HepG2 (cell line): ENCODE measurements at regions not wholly inside any gene's neighbourhood (a gene's known extent, or its start where the extent isn't known, plus 50 kb on each side); places are given as distances from the start of the nearest gene placed in this dataset.

Source experiments
- ATAC-seq: fragments of 200-7000 bp; cut with Tn5 transposase; 3 replicates; pipeline ENCODE4 v1.9.1; 2020; ENCODE audit warnings: mild to moderate bottlenecking, moderate library complexity
- BruUV-seq: library from RNA; stranded (reverse); fragments of 400-500 nt; replicated peaks from 2 replicates; lab custom pipeline; 2021; lab: Mats Ljungman, UMichigan
- CTCF ChIA-PET: fragments of 300-600 bp; formaldehyde crosslinking; extraction: SDS; loops from one replicate; lab custom pipeline; 2021; ENCODE audit warnings: low total read pairs, inconsistent platforms, low intra/inter-chr PET ratio; lab: Yijun Ruan, JAX
- POLR2A ChIA-PET: fragments of 350-600 bp; sonication (Branson Sonifier 250); formaldehyde crosslinking; loops from one replicate; lab custom pipeline; 2020; ENCODE audit warnings: antibody characterized with exemption, inconsistent platforms; lab: Yijun Ruan, JAX
- DNase-seq: peaks from one replicate; pipeline ENCODE4 v3.0.0-alpha.2; 2015; ENCODE audit warnings: low spot score
- FAIRE-seq: peaks from 3 replicates; lab custom pipeline; 2011; peaks lifted over from hg19 to GRCh38; lab: Jason Lieb, UNC
- H2AFZ ChIP-seq: one replicate; pipeline ENCODE4 v1.6.1; 2011; ENCODE audit warnings: low read length, inconsistent platforms
- H3K27ac ChIP-seq: fragments of 300-600 bp; 3 replicates; pipeline ENCODE4 v1.8.0; 2011; ENCODE audit warnings: mixed run types, mild to moderate bottlenecking, mixed read lengths, low read length, inconsistent platforms; ENCODE audit not compliant: insufficient read depth; ENCODE audit errors: extremely low read length
- H3K27me3 ChIP-seq, 2 experiments: fragments of 200-600 bp in 1 of 2; 2 replicates in 1 of 2; 3 replicates in 1 of 2; pipeline versions ENCODE4 v1.6.0 to v1.8.0; 2011; ENCODE audit warnings: low read length in 2 of 2, mild to moderate bottlenecking in 2 of 2, moderate library complexity in 2 of 2, inconsistent platforms in 1 of 2; ENCODE audit not compliant: insufficient read depth in 2 of 2, control insufficient read depth in 1 of 2
- H3K36me3 ChIP-seq, 2 experiments: fragments of 200-600 bp in 1 of 2; replicated peaks in 1 of 2; 2 replicates in 1 of 2; 3 replicates in 1 of 2; pipeline versions ENCODE4 v1.5.1 to v1.8.0; 2011; ENCODE audit warnings: low read length in 2 of 2, inconsistent platforms in 1 of 2; ENCODE audit not compliant: insufficient read depth in 2 of 2, control insufficient read depth in 1 of 2
- H3K4me1 ChIP-seq: 2 replicates; pipeline ENCODE4 v1.5.1; 2012; ENCODE audit warnings: low read length, inconsistent platforms; ENCODE audit not compliant: insufficient read depth
- H3K4me2 ChIP-seq: 2 replicates; pipeline ENCODE4 v1.6.0; 2011; ENCODE audit warnings: low read depth, low read length, inconsistent platforms
- H3K4me3 ChIP-seq, 3 experiments: fragments of 200-600 bp in 1 of 3; sonication (generic), shearing (Covaris generic) in 1 of 3; replicated peaks in 1 of 3; 2 replicates each; pipeline ENCODE4 v1.5.1; 2011 to 2016; ENCODE audit warnings: low read length in 3 of 3, inconsistent platforms in 2 of 3, low read depth in 2 of 3, mild to moderate bottlenecking in 2 of 3, control low read depth in 1 of 3, mixed read lengths in 1 of 3; ENCODE audit not compliant: insufficient read depth in 1 of 3
- H3K79me2 ChIP-seq: one replicate; pipeline ENCODE4 v1.6.1; 2011; ENCODE audit warnings: low read length, inconsistent platforms; ENCODE audit not compliant: insufficient read depth
- H3K9ac ChIP-seq: 2 replicates; pipeline ENCODE4 v1.6.0; 2011; ENCODE audit warnings: mild to moderate bottlenecking, low read depth, low read length, inconsistent platforms; ENCODE audit not compliant: insufficient read depth
- H3K9me3 ChIP-seq: 2 replicates; pipeline ENCODE4 v1.5.1; 2012; ENCODE audit warnings: mild to moderate bottlenecking, low read length
- H4K20me1 ChIP-seq: 2 replicates; pipeline ENCODE4 v1.6.0; 2011; ENCODE audit warnings: inconsistent platforms, mild to moderate bottlenecking, low read length, moderate library complexity; ENCODE audit not compliant: insufficient read depth
- AGO2 ChIP-seq: fragments of 200-400 bp; formaldehyde crosslinking; optimal IDR thresholded peaks from 2 replicates; pipeline ENCODE3; 2017; ENCODE audit warnings: mild to moderate bottlenecking, low read depth, low read length, moderate library complexity
- RBM39 ChIP-seq: fragments of 200-400 bp; formaldehyde crosslinking; IDR thresholded peaks from one replicate; pipeline ENCODE4 v1.6.1; 2018; ENCODE audit warnings: antibody characterized with exemption, mild to moderate bottlenecking, low read depth, low read length; ENCODE audit not compliant: poor library complexity, severe bottlenecking
- SMAD1 ChIP-seq: sonication (generic); formaldehyde crosslinking; IDR thresholded peaks from 2 replicates; pipeline ENCODE4 v1.4.0; 2020; ENCODE audit warnings: missing genetic modification reagents, low read depth, mild to moderate bottlenecking, borderline replicate concordance
- SRF ChIP-seq: IDR thresholded peaks from 2 replicates; pipeline ENCODE4 v1.6.1; 2011; ENCODE audit warnings: mild to moderate bottlenecking, low read depth, low read length, moderate library complexity
- STAT5B ChIP-seq: sonication (generic); formaldehyde crosslinking; IDR thresholded peaks from 2 replicates; pipeline ENCODE4 v1.4.0; 2020; ENCODE audit warnings: missing genetic modification reagents
- TCF7L2 ChIP-seq: IDR thresholded peaks from 2 replicates; pipeline ENCODE4 v1.6.1; 2011; ENCODE audit warnings: mild to moderate bottlenecking, low read depth, low read length, moderate library complexity
- ZNF124 ChIP-seq: sonication (generic); formaldehyde crosslinking; IDR thresholded peaks from 2 replicates; pipeline ENCODE4 v1.4.0; 2020; ENCODE audit warnings: missing genetic modification reagents
- ZNF20 ChIP-seq: sonication (generic); formaldehyde crosslinking; IDR thresholded peaks from 2 replicates; pipeline ENCODE4 v1.4.0; 2020; ENCODE audit warnings: mild to moderate bottlenecking, moderate library complexity, missing genetic modification reagents
- ZNF44 ChIP-seq: sonication (generic); formaldehyde crosslinking; IDR thresholded peaks from 2 replicates; pipeline ENCODE4 v1.5.1; 2020; ENCODE audit warnings: mild to moderate bottlenecking, missing genetic modification reagents
- ZNF563 ChIP-seq: sonication (generic); formaldehyde crosslinking; IDR thresholded peaks from 2 replicates; pipeline ENCODE4 v1.8.0; 2022; ENCODE audit warnings: mild to moderate bottlenecking, moderate library complexity, missing genetic modification reagents
- ZNF652 ChIP-seq: IDR thresholded peaks from 2 replicates; pipeline ENCODE4 v1.6.1; 2016; ENCODE audit warnings: low read depth, borderline replicate concordance
- ZNF678 ChIP-seq: sonication (generic); formaldehyde crosslinking; IDR thresholded peaks from 2 replicates; pipeline ENCODE4 v1.4.0; 2020; ENCODE audit warnings: mild to moderate bottlenecking, missing genetic modification reagents
- ZSCAN25 ChIP-seq: sonication (generic); formaldehyde crosslinking; IDR thresholded peaks from 2 replicates; pipeline ENCODE4 v1.8.0; 2022; ENCODE audit warnings: mild to moderate bottlenecking, missing genetic modification reagents
- in situ Hi-C: cut with HindIII; loops from 2 replicates; pipeline ENCODE4 v1.10.0; 2017; ENCODE audit warnings: low pct_unique_long_range_greater_than_20kb; ENCODE audit not compliant: extremely low pct_ligation_motif_present
- intact Hi-C: fragments of 100-400 bp; cut with micrococcal nuclease; formaldehyde crosslinking; loops from one replicate; pipeline ENCODE4 v1.10.0; 2022; ENCODE audit not compliant: unreplicated experiment
- TF ChIP-seq, protein P1 (sequence below): sonication (generic); formaldehyde crosslinking; IDR thresholded peaks from 2 replicates; pipeline ENCODE4 v1.5.0; 2020; ENCODE audit warnings: missing genetic modification reagents
- TF ChIP-seq, protein P2 (sequence below): sonication (generic); formaldehyde crosslinking; IDR thresholded peaks from 2 replicates; pipeline ENCODE4 v1.4.0; 2020; ENCODE audit warnings: missing genetic modification reagents, mild to moderate bottlenecking, borderline replicate concordance
- TF ChIP-seq, protein P3 (sequence below): sonication (generic); formaldehyde crosslinking; IDR thresholded peaks from 2 replicates; pipeline ENCODE4 v1.8.1; 2023; ENCODE audit warnings: missing genetic modification reagents, inconsistent platforms, borderline replicate concordance
- TF ChIP-seq, protein P4 (sequence below): sonication (generic); formaldehyde crosslinking; IDR thresholded peaks from 2 replicates; pipeline ENCODE4 v1.8.1; 2023; ENCODE audit warnings: mild to moderate bottlenecking, missing genetic modification reagents, borderline replicate concordance
- TF ChIP-seq, protein P5 (sequence below): sonication (generic); formaldehyde crosslinking; IDR thresholded peaks from 2 replicates; pipeline ENCODE4 v1.4.0; 2020; ENCODE audit warnings: missing genetic modification reagents

DNA sequence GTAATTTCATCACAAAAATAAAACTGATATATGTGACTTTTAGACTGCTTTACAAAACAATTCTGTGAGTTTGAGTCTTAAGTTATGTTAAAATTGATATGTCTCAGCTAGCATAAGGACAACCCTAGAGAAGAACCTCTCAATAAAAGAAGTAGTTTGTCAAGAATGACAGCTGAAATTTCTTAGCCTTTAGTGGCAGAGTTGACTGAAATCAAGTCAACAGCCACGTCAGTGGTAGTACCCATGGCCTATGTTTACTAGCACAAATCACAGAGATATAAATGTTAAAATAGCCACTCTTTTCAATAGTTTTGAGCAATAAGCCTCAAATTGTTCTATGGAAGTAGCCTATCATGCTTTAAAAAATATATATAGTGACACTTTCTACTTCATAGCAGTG is 138.9 kb upstream of the FERD3L start (continued):
- TF ChIP-seq RBM39: no peak
- no peak for TF ChIP-seq ZNF563 (CRISPR knock-in tag)
- no peak for TF ChIP-seq SRF
- TF ChIP-seq ZNF20 (CRISPR knock-in tag): no peak
- TF ChIP-seq, protein P1, sequence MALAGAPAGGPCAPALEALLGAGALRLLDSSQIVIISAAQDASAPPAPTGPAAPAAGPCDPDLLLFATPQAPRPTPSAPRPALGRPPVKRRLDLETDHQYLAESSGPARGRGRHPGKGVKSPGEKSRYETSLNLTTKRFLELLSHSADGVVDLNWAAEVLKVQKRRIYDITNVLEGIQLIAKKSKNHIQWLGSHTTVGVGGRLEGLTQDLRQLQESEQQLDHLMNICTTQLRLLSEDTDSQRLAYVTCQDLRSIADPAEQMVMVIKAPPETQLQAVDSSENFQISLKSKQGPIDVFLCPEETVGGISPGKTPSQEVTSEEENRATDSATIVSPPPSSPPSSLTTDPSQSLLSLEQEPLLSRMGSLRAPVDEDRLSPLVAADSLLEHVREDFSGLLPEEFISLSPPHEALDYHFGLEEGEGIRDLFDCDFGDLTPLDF (CRISPR knock-in tag): no peak
- TF ChIP-seq, protein P2, sequence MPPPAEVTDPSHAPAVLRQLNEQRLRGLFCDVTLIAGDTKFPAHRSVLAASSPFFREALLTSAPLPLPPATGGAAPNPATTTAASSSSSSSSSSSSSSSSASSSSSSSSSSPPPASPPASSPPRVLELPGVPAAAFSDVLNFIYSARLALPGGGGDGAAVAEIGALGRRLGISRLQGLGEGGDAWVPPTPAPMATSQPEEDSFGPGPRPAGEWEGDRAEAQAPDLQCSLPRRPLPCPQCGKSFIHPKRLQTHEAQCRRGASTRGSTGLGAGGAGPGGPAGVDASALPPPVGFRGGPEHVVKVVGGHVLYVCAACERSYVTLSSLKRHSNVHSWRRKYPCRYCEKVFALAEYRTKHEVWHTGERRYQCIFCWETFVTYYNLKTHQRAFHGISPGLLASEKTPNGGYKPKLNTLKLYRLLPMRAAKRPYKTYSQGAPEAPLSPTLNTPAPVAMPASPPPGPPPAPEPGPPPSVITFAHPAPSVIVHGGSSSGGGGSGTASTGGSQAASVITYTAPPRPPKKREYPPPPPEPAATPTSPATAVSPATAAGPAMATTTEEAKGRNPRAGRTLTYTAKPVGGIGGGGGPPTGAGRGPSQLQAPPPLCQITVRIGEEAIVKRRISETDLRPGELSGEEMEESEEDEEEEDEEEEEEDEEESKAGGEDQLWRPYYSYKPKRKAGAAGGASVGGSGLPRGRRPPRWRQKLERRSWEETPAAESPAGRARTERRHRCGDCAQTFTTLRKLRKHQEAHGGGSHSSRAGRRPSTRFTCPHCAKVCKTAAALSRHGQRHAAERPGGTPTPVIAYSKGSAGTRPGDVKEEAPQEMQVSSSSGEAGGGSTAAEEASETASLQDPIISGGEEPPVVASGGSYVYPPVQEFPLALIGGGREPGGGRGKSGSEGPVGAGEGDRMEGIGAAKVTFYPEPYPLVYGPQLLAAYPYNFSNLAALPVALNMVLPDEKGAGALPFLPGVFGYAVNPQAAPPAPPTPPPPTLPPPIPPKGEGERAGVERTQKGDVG (CRISPR knock-in tag): no peak
- TF ChIP-seq, protein P3, sequence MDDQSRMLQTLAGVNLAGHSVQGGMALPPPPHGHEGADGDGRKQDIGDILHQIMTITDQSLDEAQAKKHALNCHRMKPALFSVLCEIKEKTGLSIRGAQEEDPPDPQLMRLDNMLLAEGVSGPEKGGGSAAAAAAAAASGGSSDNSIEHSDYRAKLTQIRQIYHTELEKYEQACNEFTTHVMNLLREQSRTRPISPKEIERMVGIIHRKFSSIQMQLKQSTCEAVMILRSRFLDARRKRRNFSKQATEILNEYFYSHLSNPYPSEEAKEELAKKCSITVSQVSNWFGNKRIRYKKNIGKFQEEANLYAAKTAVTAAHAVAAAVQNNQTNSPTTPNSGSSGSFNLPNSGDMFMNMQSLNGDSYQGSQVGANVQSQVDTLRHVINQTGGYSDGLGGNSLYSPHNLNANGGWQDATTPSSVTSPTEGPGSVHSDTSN (CRISPR knock-in tag): no peak
- no peak for TF ChIP-seq TCF7L2

DNA sequence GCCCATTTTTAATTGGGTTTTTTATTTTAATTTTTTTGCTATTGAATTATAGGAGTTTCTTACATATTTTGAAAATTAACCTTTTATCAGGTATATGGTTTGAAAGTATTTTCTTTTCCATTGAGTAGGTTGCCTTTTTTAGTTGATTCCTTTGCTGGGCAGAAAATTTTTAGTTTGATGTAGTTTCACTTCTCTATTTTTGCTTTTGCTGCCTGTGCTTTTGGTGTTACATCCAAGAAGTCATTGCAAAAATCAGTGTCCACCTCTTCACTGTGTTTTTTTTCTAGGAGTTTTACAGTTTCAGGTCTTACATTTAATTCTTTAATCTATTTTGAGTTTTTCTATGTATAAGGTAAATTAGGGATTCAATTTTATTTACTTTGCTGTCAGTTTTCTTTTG is 129.8 kb upstream of the FERD3L start:
- Histone ChIP-seq H3K36me3 (no peaks in the 10 kb centered on the region), H4K20me1 (no peaks in the 10 kb centered on the region), H3K4me1 (no peaks in the 10 kb centered on the region), H3K27me3 (no peaks in the 10 kb centered on the region), H3K4me3 (no peak overlapping the region), H3K4me2 (no peak overlapping the region), H3K79me2 (no peaks in the 10 kb centered on the region), H3K9me3 (peaks cover 85% of the 10 kb centered on the region), H2AFZ (no peak overlapping the region), H3K9ac (no peak overlapping the region), H3K27ac (no peak overlapping the region)
- ATAC-seq (no peak), DNase-seq (no peak), FAIRE-seq (no peak)
- in situ Hi-C loops: no loop called here
- POLR2A ChIA-PET: no interaction called here
- CTCF ChIA-PET: no interaction called here
- intact Hi-C loops: no loop called here
- BruUV-seq: no TSS peak
- no peak for TF ChIP-seq STAT5B
- TF ChIP-seq, protein P4, sequence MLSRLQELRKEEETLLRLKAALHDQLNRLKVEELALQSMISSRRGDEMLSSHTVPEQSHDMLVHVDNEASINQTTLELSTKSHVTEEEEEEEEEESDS (CRISPR knock-in tag): no peak
- no peak for TF ChIP-seq SMAD1 (CRISPR knock-in tag)
- no peak for TF ChIP-seq ZSCAN25 (CRISPR knock-in tag)
- no peak for TF ChIP-seq ZNF124 (CRISPR knock-in tag)
- no peak for TF ChIP-seq AGO2
- TF ChIP-seq ZNF678 (CRISPR knock-in tag): no peak
- TF ChIP-seq ZNF652 (CRISPR knock-in tag): no peak
- TF ChIP-seq ZNF44 (CRISPR knock-in tag): no peak
- TF ChIP-seq, protein P5, sequence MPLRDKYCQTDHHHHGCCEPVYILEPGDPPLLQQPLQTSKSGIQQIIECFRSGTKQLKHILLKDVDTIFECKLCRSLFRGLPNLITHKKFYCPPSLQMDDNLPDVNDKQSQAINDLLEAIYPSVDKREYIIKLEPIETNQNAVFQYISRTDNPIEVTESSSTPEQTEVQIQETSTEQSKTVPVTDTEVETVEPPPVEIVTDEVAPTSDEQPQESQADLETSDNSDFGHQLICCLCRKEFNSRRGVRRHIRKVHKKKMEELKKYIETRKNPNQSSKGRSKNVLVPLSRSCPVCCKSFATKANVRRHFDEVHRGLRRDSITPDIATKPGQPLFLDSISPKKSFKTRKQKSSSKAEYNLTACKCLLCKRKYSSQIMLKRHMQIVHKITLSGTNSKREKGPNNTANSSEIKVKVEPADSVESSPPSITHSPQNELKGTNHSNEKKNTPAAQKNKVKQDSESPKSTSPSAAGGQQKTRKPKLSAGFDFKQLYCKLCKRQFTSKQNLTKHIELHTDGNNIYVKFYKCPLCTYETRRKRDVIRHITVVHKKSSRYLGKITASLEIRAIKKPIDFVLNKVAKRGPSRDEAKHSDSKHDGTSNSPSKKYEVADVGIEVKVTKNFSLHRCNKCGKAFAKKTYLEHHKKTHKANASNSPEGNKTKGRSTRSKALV (CRISPR knock-in tag): no peak
